ENCODE measurements at regions not wholly inside any gene's neighbourhood (a gene's known extent, or its start where the extent isn't known, plus 50 kb on each side); places are given as distances from the start of the nearest gene placed in this dataset.

DNA sequence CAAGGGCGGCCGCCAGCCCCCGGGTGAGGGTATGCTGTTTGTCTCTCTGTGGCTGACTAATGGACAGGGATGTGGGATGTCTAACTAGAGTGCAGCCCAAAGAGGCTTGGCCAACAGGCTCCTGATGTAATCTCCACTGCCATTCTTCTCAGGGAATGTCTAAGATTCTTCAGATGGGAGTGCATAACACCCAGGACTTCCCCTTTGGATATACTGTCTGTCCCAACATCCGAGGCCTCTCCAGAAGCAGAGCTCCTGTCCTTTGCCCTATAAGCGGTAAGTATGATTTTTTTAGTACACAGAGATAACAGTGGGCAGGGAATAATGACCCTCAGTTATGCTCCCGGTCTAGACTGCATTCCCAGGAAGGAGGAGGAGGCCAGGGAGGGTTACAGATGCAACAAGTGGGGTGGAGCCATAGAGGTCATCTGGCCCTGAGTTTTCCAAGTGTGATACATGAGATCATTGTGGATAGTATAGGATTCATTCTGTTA, 62.5 kb upstream of the SLCO2A1 start:
- Histone ChIP-seq H3K79me2 (no peaks in the 10 kb centered on the region), H3K4me3 (no peak overlapping the region), H3K36me3 (replicated peaks; ENCODE audit: insufficient read depth, low read depth) (no peaks in the 10 kb centered on the region), H3K9me3 (ENCODE audit: low read depth) (no peaks in the 10 kb centered on the region), H3K9me2 (replicated peaks; ENCODE audit: insufficient read depth) (no peaks in the 10 kb centered on the region), H4K20me1 (ENCODE audit: insufficient read depth, poor library complexity, severe bottlenecking) (no peaks in the 10 kb centered on the region), H3K27ac (peak overlapping the region; percentile 49), H2AFZ (no peak overlapping the region), H3K4me1 (ENCODE audit: insufficient read depth) (no peaks in the 10 kb centered on the region), H3K27me3 (no peaks in the 10 kb centered on the region), H3K4me2 (no peak overlapping the region)
- TF ChIP-seq EZH2phosphoT487 (IDR thresholded peaks at IDR 0.05; ENCODE audit: low read depth, severe bottlenecking, unreplicated experiment) = no peak
- TF ChIP-seq, protein P1, sequence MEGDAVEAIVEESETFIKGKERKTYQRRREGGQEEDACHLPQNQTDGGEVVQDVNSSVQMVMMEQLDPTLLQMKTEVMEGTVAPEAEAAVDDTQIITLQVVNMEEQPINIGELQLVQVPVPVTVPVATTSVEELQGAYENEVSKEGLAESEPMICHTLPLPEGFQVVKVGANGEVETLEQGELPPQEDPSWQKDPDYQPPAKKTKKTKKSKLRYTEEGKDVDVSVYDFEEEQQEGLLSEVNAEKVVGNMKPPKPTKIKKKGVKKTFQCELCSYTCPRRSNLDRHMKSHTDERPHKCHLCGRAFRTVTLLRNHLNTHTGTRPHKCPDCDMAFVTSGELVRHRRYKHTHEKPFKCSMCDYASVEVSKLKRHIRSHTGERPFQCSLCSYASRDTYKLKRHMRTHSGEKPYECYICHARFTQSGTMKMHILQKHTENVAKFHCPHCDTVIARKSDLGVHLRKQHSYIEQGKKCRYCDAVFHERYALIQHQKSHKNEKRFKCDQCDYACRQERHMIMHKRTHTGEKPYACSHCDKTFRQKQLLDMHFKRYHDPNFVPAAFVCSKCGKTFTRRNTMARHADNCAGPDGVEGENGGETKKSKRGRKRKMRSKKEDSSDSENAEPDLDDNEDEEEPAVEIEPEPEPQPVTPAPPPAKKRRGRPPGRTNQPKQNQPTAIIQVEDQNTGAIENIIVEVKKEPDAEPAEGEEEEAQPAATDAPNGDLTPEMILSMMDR (IDR thresholded peaks at IDR 0.05; ENCODE audit: poor library complexity) = no peak
- no peak for TF ChIP-seq EZH2 (IDR thresholded peaks at IDR 0.05; ENCODE audit: borderline replicate concordance)
- 68% methylated on average over 6 of the region's 6 CpGs for WGBS (ENCODE audit: low lambda C conversion rate, missing lambda C conversion rate)
- peak; percentile 40 for DNase-seq (ENCODE audit: low spot score)

GRCh38 chr3:134090031-134090430, 60.3 kb upstream of the SLCO2A1 start:
- Histone ChIP-seq H3K36me3 (replicated peaks; ENCODE audit: insufficient read depth, low read depth) (no peaks in the 10 kb centered on the region), H2AFZ (no peak overlapping the region), H4K20me1 (ENCODE audit: insufficient read depth, poor library complexity, severe bottlenecking) (no peaks in the 10 kb centered on the region), H3K27me3 (no peaks in the 10 kb centered on the region), H3K4me3 (no peak overlapping the region), H3K9me3 (ENCODE audit: low read depth) (no peaks in the 10 kb centered on the region), H3K4me1 (ENCODE audit: insufficient read depth) (no peaks in the 10 kb centered on the region), H3K9me2 (replicated peaks; ENCODE audit: insufficient read depth) (no peaks in the 10 kb centered on the region), H3K79me2 (no peaks in the 10 kb centered on the region), H3K27ac (no peak overlapping the region), H3K4me2 (no peak overlapping the region)
- no peak for TF ChIP-seq EZH2 (IDR thresholded peaks at IDR 0.05; ENCODE audit: borderline replicate concordance)
- no peak for TF ChIP-seq EZH2phosphoT487 (IDR thresholded peaks at IDR 0.05; ENCODE audit: low read depth, severe bottlenecking, unreplicated experiment)
- TF ChIP-seq, protein P1 (IDR thresholded peaks at IDR 0.05; ENCODE audit: poor library complexity) = no peak
- 91% methylated on average over 2 of the region's 2 CpGs for WGBS (ENCODE audit: low lambda C conversion rate, missing lambda C conversion rate)
- DNase-seq (ENCODE audit: low spot score) = no peak

DNA sequence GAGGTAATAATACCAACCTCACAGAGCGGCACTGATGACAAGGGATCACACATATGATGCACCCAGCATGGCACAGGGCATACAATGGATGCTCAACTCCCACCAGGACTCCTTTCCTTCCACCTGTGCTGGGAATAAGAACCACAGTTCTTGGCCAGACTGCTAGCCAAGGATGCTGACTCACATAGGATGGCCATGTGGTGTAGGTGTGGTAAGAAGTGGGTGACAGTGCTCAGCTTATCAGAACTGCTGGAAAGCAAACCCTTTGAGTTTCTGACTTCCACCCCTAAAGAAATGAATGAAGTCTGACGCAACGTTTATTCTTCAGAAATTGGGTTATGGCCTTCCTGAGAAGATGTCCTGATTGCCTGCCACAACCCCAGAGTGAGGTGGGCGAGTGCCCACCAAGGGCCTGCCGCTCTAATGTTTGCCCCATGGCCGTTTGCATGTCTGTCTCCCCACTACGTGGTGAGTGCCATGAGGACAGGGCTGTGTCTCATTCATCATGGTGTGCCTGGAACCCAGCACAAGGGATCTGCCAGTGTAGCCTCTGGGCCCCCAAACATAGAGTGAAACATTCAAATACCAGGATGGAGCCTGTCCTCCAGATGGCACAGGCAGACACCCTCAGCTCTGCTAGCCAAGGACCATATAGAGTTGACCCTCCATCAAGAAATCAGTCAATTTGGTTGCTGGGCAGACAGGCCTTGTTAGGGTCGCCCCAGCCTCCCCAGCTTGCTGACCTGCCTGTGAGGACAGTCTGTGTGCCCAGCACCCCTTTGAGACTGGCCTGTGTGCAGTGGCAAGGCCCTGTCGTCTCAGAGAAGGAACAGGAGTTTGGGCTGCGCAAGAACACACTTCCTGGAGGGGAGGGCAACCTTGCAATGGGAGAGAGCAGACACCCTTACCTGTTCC, 57.6 kb upstream of the SLCO2A1 start:
- DNase-seq (ENCODE audit: low spot score) = no peak
- WGBS (ENCODE audit: low lambda C conversion rate, missing lambda C conversion rate) = 90% methylated on average over 10 of the region's 10 CpGs
- TF ChIP-seq, protein P1 (IDR thresholded peaks at IDR 0.05; ENCODE audit: poor library complexity) = no peak
- TF ChIP-seq EZH2phosphoT487 (IDR thresholded peaks at IDR 0.05; ENCODE audit: low read depth, severe bottlenecking, unreplicated experiment) = no peak
- no peak for TF ChIP-seq EZH2 (IDR thresholded peaks at IDR 0.05; ENCODE audit: borderline replicate concordance)

More for the DNA sequence above, 57.6 kb upstream of the SLCO2A1 start:
- H2AFZ ChIP-seq = no peak overlapping the region
- H3K27ac ChIP-seq = no peak overlapping the region
- no peaks in the 10 kb centered on the region for H3K9me3 ChIP-seq (ENCODE audit: low read depth)
- no peak overlapping the region for H3K4me2 ChIP-seq
- no peaks in the 10 kb centered on the region for H3K27me3 ChIP-seq
- no peaks in the 10 kb centered on the region for H3K79me2 ChIP-seq
- no peak overlapping the region for H3K4me3 ChIP-seq
- no peaks in the 10 kb centered on the region for H3K4me1 ChIP-seq (ENCODE audit: insufficient read depth)
- no peaks in the 10 kb centered on the region for H3K9me2 ChIP-seq (replicated peaks; ENCODE audit: insufficient read depth)
- H3K36me3 ChIP-seq (replicated peaks; ENCODE audit: insufficient read depth, low read depth) = no peaks in the 10 kb centered on the region
- H4K20me1 ChIP-seq (ENCODE audit: insufficient read depth, poor library complexity, severe bottlenecking) = no peaks in the 10 kb centered on the region
